Thoracic aorta (tissue), 2 donors: ENCODE measurements at regions not wholly inside any gene's neighbourhood (a gene's known extent, or its start where the extent isn't known, plus 50 kb on each side); places are given as distances from the start of the nearest gene placed in this dataset.

ENCODE experiments used
- ATAC-seq: fragments of 150-250 bp; one replicate; pipeline ENCODE4 v1.8.0; 2017; ENCODE audit warnings: low read depth; ENCODE audit not compliant: insufficient number of reproducible peaks, low FRiP score
- DNase-seq: peaks from one replicate; pipeline ENCODE4 v3.0.0-alpha.2; 2020; ENCODE audit warnings: low spot score
- H3K27ac ChIP-seq, 2 donors: fragments of 200-600 bp; sonication (generic); 1 replicate in 1 of 2; 2 replicates in 1 of 2; pipeline ENCODE4 v1.5.1; 2016; ENCODE audit warnings: mild to moderate bottlenecking in 2 of 2, moderate library complexity in 2 of 2
- H3K27me3 ChIP-seq: fragments of 200-600 bp; sonication (generic); replicated peaks from 2 replicates; pipeline ENCODE4 v1.6.0; 2016; ENCODE audit warnings: mild to moderate bottlenecking; ENCODE audit not compliant: insufficient read depth
- H3K36me3 ChIP-seq: fragments of 200-600 bp; sonication (generic); one replicate; pipeline ENCODE4 v1.5.1; 2016
- H3K4me1 ChIP-seq, 2 donors: fragments of 200-600 bp; sonication (generic); 1 replicate in 1 of 2; 2 replicates in 1 of 2; pipeline versions ENCODE4 v1.5.1 to v1.6.0; 2016; ENCODE audit warnings: low read depth in 2 of 2, mild to moderate bottlenecking in 1 of 2; ENCODE audit not compliant: control insufficient read depth in 1 of 2
- H3K4me3 ChIP-seq: fragments of 200-600 bp; sonication (generic); 2 replicates; pipeline ENCODE4 v1.5.1; 2016; ENCODE audit warnings: mild to moderate bottlenecking
- H3K9me3 ChIP-seq: fragments of 200-600 bp; sonication (generic); 2 replicates; pipeline ENCODE4 v1.5.1; 2016
- CTCF ChIP-seq: fragments of 200-600 bp; sonication (generic); IDR thresholded peaks from one replicate; pipeline ENCODE4 v1.5.1; 2019; ENCODE audit warnings: antibody characterized with exemption

DNA sequence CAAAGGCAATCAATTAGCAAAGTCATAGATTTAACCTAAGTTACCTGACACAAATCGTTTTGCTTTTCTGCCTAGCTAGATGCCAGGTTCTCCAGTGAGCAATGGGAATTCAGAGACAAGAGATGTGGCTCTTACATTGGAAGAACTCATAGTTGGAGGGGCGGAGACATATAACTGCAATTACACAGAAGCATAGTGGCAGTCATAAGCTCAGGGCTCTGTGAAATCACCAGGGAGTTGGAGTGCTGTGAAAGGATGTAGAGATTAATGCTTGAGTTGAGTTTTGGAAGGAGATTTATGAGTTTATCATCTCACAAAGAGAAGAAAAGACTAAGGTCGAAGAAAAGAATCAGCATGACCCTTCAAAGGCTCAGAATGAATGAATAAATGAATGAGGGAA lies 457.2 kb upstream of the TRIB2 start:
- no peak for ATAC-seq

GRCh38 chr2:12261986-12262680 lies 454.6 kb upstream of the TRIB2 start:
- H3K4me3 ChIP-seq = no peak overlapping the region
- DNase-seq (no peak), ATAC-seq (no peak)
- H3K27me3 ChIP-seq = no peaks in the 10 kb centered on the region
- H3K36me3 ChIP-seq = no peaks in the 10 kb centered on the region
- peaks cover 3 to 22% of the 10 kb centered on the region in 2 donors for H3K4me1 ChIP-seq
- TF ChIP-seq CTCF = no peak
- no peaks in the 10 kb centered on the region for H3K9me3 ChIP-seq
- no peak overlapping the region for H3K27ac ChIP-seq

More for the DNA sequence above, 457.2 kb upstream of the TRIB2 start:
- no peak for TF ChIP-seq CTCF
- no peak overlapping the region for H3K27ac ChIP-seq
- H3K9me3 ChIP-seq = no peaks in the 10 kb centered on the region
- H3K4me3 ChIP-seq = no peak overlapping the region
- no peaks in the 10 kb centered on the region for H3K27me3 ChIP-seq
- H3K36me3 ChIP-seq = no peaks in the 10 kb centered on the region
- DNase-seq = no peak
- H3K4me1 ChIP-seq = peaks cover 3 to 26% of the 10 kb centered on the region in 2 donors

- ATAC-seq (no peak), DNase-seq (no peak)
- H3K27me3 ChIP-seq = no peaks in the 10 kb centered on the region
- peaks cover 3 to 15% of the 10 kb centered on the region in 2 donors for H3K4me1 ChIP-seq
- H3K36me3 ChIP-seq = no peaks in the 10 kb centered on the region
- no peaks in the 10 kb centered on the region for H3K9me3 ChIP-seq
- no peak overlapping the region for H3K4me3 ChIP-seq
- no peak overlapping the region for H3K27ac ChIP-seq
- no peak for TF ChIP-seq CTCF
These were observed 453.9 kb upstream of the TRIB2 start for GRCh38 chr2:12262681-12263436.

- no peaks in the 10 kb centered on the region for H3K27me3 ChIP-seq
- no peak for DNase-seq
- H3K36me3 ChIP-seq = no peaks in the 10 kb centered on the region
- ATAC-seq = no peak
- H3K9me3 ChIP-seq = no peaks in the 10 kb centered on the region
- no peak for TF ChIP-seq CTCF
- H3K27ac ChIP-seq = no peak overlapping the region
- H3K4me1 ChIP-seq = peaks cover 3 to 13% of the 10 kb centered on the region in 2 donors
- H3K4me3 ChIP-seq = no peak overlapping the region
These were observed 453.0 kb upstream of the TRIB2 start for GRCh38 chr2:12263730-12264129.

DNA sequence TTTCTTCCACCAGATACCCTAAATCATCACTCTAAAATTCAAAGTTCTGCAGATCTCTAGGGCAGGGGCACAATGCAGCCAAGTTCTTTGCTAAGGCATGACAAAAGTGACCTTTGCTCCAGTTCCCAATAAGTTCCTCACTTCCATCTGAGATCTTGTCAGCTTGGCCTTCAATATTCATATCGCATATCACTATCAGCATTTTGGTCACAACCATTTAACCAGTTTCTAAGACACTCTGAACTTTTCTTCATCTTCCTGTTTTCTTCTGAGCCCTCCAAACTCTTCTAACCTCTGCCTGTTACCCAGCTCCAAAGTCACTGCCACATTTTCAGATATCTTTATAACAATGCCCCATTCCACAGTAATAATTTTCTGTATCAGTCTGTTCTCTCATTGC lies 452.6 kb upstream of the TRIB2 start:
- TF ChIP-seq CTCF = no peak
- ATAC-seq = no peak

More for the DNA sequence above, 452.6 kb upstream of the TRIB2 start:
- DNase-seq = no peak
- Histone ChIP-seq H3K27me3 (no peaks in the 10 kb centered on the region), H3K9me3 (no peaks in the 10 kb centered on the region), H3K4me1 (peaks cover 3 to 13% of the 10 kb centered on the region in 2 donors), H3K27ac (no peak overlapping the region), H3K36me3 (no peaks in the 10 kb centered on the region), H3K4me3 (no peak overlapping the region)
